HG03045 (cell line): ENCODE measurements at regions not wholly inside any gene's neighbourhood (a gene's known extent, or its start where the extent isn't known, plus 50 kb on each side); places are given as distances from the start of the nearest gene placed in this dataset.
A peak's percentile ranks its signal among the peaks of the same experiment; 100 is the strongest.

Experiments
- ATAC-seq: cut with Tn5 transposase; IDR thresholded peaks from one replicate; pipeline ENCODE4 v1.9.1; 2021; ENCODE audit warnings: mild to moderate bottlenecking, moderate library complexity; ENCODE audit not compliant: unreplicated experiment

GRCh38 chr13:31925079-31925478, 106.5 kb upstream of the FRY start:
- no peak for ATAC-seq

- no peak for ATAC-seq
Measured at GRCh38 chr13:31927219-31927653, 104.3 kb upstream of the FRY start.

- no peak for ATAC-seq
Measured at GRCh38 chr13:31929031-31929770, 102.4 kb upstream of the FRY start.

GRCh38 chr13:31930490-31930889, 101.1 kb upstream of the FRY start:
- ATAC-seq, result peak; percentile 16

- ATAC-seq, result peak; percentile 97
Measured at GRCh38 chr13:31930901-31931522, 100.6 kb upstream of the FRY start.

- no peak for ATAC-seq
Measured at GRCh38 chr13:31937436-31937835, 94.1 kb upstream of the FRY start.

- no peak for ATAC-seq
Measured at GRCh38 chr13:31940076-31940475, 91.5 kb upstream of the FRY start.

- ATAC-seq, result no peak
Measured at GRCh38 chr13:31943591-31943990, 88.0 kb upstream of the FRY start.

GRCh38 chr13:31944262-31945160, 87.1 kb upstream of the FRY start:
- ATAC-seq, result no peak

- no peak for ATAC-seq
Measured at GRCh38 chr13:31945202-31945961, 86.2 kb upstream of the FRY start.

- ATAC-seq, result no peak
Measured at GRCh38 chr13:31946091-31946770, 85.3 kb upstream of the FRY start.

- ATAC-seq, result no peak
Measured at GRCh38 chr13:31947105-31947504, 84.5 kb upstream of the FRY start.

- no peak for ATAC-seq
Measured at GRCh38 chr13:31947506-31947905, 84.1 kb upstream of the FRY start.

GRCh38 chr13:31949486-31949885, 82.1 kb upstream of the FRY start:
- ATAC-seq, result no peak

GRCh38 chr13:31950111-31950815, 81.3 kb upstream of the FRY start:
- ATAC-seq, result no peak

- peak; percentile 95 for ATAC-seq
Measured at GRCh38 chr13:31951215-31951678, 80.3 kb upstream of the FRY start.

GRCh38 chr13:31952641-31953380, 78.8 kb upstream of the FRY start:
- ATAC-seq, result no peak

- ATAC-seq, result no peak
Measured at GRCh38 chr13:31955101-31955500, 76.5 kb upstream of the FRY start.

- no peak for ATAC-seq
Measured at GRCh38 chr13:31955741-31956140, 75.8 kb upstream of the FRY start.
